ENCODE measurements at regions not wholly inside any gene's neighbourhood (a gene's known extent, or its start where the extent isn't known, plus 50 kb on each side); places are given as distances from the start of the nearest gene placed in this dataset.

DNA sequence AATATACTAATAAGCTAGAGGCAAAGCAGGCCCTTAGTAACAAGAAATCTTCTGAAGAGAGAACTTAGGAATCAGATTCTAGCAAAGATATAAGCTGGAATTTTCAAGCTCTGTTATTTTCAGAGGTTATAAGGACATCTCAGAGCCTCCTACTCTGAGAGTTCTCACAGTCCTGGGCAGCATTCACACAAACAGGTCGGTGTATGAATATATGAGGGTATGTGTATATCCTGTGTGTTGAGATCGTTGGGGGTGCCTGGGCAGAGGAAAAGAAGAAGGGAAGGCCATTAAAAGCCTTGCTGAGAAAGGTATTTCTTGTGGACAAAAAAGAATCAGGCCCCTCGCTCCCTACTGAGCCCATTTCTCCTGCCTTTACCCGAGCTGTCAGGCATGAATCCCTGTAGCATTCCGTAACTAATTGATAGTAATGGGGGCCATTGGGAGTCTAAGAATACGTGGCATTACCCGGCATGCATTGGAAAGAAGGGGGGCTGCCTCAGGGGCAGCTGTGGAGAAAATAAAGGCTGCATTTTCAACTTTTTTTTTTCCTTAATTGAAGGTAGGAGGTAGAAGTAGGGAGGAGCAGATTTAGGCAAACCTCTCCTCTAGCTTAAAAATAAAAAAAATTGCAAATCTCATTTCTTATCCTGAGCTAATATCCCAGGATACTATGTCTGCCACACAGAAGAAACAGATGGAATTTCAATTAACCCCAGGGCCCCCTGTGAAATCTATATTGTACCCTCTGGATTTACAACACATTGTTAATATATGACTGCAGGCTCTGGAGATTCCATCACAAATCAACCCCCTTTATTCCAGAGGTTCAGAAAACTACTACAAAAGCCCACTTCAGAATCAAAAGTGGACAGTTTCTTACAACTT, 103.8 kb downstream of the GTPBP8 start:
- no peak for DNase-seq (ENCODE audit: low read depth)

DNA sequence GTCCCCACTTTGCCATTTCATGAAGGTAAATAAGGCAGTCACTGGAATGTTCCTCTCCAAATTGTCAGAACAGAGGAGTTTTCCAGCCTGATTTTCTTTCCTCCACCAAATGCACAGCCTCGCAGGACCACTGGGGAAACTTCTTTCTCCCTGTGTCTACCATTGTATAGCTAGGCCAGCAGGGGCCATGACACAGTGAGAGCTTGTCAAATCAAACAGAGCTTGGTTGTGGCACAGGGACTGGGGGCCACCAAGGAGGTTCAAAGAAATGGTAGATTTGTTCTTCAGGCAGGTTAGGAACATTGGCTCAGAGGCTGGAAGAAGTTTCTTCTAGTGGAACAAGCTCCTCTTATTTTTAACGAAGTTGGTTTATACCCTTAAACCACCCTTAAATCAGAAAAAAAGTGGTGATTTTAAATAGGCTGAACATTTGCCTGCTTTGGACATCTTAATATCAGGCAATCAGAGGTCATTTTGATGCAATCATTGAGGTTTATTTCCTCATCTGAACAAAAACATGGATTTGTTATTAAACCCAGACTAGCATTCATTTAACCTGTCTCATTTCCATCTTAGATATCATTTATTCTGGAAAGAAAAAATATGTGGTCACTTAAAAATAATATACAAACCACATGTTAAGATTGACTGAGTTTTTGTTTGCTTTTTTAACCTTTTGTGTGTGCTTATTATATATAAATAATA, 105.6 kb downstream of the GTPBP8 start:
- no peak for DNase-seq (ENCODE audit: low read depth)

DNA sequence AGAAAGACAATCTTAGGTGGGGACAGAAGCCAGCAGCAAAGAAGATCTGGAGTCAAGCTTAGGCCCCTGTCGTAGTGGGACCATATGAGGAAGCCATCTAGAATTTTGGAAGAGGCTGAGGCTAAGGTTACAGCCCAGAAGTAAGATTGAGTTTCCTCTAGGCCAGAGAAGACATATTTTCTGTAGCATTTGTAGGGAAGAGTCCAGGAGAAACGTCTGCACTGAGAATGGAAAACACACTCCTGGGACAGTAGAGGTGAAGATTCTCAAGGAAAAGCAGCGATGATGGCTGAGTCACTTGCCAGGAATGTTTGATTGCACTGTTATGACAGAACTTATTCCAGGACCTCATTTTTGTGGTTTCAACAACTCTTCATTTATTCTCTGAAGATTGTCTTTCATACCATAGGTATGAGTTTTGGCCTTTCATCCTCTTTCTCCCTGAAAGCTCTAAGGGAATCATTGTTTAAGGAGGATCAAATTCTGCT, 107.2 kb downstream of the GTPBP8 start:
- peak; percentile 54 for DNase-seq (ENCODE audit: low read depth)

DNA sequence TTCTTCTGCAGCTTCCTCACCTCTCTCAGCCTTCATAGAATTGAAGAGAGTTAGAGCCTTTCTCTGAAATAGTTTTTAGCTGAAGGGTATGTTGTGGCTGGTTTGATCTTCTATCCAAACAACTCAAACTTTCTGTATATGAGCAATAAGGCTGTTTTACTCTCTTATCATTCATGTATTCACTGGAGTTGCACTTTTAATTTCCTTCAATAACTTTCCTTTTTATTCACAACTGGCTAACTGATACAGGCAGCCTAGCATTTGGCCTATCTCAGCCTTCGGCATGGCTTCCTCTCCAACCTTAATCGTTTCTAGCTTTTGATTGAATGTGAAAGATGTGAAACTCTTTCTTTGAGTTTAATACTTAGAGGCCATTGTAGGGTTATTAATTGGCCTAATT, 109.3 kb downstream of the GTPBP8 start:
- DNase-seq (ENCODE audit: low read depth): no peak

DNA sequence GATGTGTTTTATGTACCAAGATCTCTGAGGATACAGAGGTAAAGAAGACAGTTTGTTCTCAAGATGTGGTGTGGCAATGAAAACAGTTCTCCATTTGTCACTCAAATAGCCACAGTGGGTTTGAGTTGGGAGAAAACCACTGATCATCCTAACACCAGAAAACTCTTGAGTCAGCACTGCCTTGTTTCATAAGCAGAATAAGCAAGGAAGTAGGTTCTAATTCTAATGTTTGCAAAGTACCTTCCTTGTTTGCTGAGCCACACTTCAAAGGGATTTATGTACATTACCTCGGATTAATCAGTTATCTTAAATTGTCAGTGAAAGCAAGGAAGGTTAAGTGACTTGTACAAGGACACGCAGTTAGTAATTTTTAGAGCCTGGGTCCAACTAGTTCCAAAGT, 107.8 kb upstream of the BOC start:
- no peak for DNase-seq (ENCODE audit: low read depth)

DNA sequence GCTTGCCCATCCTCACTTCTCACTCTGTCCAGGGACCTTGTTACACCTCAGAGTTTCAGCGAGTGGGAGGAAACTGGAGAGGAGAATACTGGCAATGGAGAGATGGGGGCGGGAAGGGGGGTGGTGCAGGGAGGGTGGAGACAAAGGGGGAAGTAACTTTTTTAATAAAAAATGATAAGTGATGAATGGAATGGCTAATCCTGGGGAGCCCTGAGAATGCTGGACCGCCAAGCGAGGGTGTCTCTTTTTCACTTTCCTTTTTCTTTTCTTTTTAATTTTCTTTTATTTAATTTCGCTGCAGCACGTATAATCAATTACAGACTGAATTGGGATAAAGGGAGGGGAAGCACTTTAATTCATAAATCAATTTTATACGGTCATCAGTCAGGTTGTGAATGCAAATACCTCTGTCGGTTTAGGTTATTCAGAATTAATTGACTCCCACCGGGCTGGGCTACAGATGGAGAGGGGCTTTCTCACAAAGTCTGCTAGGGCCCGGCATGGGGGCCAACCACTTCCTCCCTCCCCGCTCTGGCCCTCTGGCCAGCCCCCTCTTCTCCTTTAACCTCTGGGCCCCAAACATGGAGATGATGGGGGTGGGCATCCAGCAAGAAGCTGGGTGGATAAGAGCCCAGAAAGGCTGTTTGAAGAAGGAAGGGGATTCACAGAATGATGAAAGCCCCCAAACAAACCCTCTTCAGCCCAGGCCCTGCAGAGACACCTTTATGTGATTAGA, 106.8 kb upstream of the BOC start:
- no peak for DNase-seq (ENCODE audit: low read depth)

DNA sequence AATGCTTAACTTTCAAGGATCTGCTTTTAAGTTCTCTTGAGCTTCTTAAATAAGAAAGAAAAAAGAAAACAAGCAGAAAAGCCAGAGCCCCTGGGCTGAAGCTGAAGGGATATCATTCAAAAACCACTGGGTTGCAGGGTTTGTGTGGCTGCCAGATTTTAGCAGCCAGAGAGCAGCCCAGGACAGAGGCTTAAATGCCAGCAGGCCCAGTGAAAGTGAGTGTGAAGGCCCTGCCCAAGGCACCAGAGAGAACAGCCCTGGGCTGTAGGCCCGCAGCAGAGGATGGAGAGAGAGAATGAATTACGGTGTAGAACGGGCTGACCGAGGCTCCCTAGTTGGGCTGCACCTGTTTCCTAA, 106.3 kb upstream of the BOC start:
- DNase-seq (ENCODE audit: low read depth): no peak

DNA sequence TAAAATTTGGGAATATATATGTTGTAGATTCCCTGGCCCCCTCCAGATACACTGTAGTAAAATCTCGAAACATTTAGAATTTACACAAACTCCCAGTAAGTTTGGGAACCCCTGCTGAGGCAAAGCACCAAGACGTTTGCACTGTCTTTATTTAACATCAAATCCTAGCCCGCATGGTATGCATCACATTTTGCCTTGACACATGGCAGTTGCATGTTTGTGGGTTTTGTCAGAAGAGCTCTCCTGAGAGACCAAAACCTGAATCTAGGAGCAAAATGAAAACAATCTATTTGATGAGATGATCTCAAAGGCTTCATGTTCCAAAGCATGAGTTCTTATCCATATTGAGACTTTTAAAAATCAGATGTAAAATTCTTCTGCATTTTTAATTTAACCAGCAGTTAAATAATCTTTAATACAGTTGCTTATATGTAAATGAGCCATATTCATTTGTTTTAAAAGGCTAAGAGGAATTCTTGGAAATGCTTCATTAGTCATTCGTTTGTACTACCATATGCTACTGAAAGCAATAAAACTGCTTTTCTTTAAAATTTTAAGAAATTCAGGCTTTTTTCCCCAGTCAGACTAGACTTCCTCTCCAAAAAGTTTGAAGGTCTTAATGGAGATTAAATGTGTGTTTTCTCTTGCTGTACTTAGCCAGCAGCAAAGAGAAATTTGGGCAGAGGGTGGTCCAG, 105.2 kb upstream of the BOC start:
- DNase-seq (ENCODE audit: low read depth): no peak

DNA sequence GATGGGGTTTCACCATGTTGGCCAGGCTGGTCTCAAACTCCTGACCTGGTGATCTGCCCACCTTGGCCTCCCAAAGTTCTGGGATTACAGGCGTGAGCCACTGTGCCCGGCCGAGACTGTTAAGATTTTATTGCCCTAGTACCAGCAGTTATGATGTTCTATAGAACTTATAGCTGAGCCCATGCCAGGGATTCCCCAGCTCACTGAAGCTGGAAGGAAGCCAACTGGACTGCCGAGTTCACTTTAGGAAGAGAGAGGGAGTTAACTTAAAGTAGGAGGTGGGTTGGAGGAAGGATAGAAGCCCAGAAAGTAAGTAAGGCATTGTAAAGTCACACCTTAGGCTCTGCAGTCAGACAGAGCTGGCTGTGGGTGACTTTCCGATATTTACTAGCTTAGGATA, 101.1 kb upstream of the BOC start:
- DNase-seq (ENCODE audit: low read depth): no peak

DNA sequence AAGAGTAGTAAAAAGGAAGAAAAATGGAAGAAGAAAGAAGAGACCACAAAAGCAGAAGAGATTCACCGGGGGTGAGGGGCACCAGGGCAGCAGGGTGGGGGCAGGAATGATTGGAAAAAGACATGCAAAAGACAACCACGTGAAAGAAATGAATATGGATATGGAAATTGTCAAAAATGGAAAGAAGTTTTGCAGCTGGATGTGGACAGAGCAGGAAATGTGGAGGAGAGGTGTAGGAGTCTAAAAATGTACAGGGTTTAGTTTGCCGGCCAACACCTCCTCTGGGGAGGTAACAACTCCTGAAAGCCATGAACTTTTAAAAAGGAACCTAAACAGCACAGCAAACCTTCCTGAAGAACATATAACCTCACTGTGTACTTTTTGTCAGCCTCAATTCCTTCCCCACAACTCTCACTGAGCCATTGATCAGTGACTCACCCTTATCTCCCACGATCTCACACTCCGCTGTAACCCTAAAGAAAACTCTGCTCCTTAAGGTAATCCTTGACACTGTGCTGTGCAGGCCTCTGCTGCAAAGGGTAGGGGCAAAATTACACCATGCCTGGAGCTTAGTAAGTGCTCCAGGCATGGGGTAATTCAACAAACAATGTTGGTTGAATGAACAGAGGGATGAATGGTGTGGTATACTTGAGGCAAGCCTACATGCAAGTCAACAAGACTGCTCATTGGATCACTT, 100.2 kb upstream of the BOC start:
- no peak for DNase-seq (ENCODE audit: low read depth)

DNA sequence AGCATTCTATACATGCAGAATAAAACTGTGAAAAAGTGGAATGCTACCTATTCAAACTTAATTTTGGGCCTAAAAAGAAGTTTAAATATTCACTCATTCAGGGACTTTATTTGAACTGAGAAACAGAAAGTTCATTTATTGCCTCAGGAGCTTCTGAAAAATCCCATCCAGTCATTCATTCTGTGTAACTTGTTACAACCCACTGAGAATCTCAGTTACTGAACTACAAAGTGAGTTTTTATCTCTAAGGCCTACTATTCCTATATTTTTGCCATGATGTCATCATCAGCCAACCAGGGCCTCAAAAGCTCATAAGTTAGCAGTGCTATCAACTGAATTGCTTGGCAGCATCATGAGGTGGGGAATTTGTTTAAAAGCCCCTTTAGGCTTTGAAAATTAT, 98.0 kb upstream of the BOC start:
- DNase-seq (ENCODE audit: low read depth): no peak

DNA sequence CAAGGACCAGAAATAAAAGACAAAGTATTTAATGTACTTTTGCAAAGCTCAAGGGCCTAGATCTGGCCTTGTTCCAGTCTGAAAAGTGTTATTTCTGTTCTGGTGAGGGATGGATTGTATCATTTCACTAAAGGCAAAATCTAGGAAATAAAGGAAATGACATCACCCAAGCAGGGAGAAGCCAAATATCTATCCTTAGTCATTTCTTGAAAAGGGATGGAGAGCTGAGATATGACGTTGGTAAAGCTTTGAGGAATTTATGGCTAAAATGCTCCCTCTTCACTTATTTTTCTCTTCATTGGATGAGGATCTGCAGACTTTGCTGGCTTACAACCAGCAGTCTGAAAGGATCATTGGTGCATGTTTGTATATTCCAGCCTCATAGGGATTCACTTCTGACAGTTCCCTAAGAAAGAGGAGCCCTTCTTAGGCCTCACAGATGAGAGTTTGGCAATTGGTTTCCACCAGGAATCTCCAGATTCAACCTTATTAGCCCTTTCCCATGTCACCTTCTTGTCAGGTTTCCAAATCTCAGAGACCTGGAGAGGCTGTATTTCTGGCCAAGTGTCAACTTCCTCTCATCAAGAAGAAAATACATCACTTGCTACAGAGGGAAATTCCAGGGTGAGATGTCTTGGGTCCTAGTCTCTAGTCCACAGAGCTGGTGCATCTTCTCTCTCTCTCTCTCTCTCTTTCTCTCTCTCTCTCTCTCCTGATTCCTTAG, 93.7 kb upstream of the BOC start:
- no peak for DNase-seq (ENCODE audit: low read depth)

DNA sequence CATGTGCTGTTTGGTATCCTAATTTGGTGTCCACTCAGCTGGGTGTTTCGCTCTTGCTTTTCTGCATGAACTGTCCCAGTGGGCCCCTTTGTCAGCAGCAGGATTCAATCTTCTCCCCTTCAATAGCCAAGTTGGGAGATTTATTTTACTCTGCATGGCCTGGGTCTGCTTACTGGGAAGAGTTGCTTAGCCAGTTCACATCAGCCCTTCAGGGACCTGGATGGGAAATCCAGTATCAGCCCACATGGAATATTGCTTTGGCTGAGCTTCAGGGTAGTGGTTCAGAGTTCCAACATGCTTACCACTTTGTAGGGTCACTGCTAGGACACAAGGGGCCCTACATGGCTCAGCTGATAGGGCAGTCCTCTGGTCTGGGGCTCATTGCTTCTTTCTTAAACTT, 93.0 kb upstream of the BOC start:
- no peak for DNase-seq (ENCODE audit: low read depth)

DNA sequence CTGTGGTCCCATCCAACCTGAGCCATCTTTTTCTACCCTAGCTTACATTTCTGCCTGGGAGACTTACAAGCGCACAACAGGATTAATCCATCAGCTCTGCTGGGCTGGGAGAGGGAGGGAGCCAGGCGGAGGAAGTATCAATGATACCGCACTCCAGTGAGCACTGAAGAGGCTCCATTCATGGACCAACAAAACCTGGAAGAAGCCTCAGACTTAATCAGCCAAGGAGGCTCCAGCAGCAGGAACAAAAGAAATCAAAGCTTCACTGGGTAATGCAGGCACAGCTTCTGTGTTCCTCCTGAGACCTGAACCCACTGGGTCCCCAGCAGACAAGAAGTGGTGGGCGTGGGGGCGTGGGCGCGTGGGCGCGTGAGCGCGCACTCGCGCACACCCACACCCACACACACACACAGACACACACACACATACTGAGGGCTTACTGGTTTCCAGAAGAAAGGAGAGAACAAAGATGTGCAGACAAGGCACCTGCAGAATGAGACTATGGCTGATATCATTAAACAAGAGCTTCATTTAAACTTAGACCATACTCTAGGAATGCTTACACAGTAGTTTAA, 87.0 kb upstream of the BOC start:
- no peak for DNase-seq (ENCODE audit: low read depth)

DNA sequence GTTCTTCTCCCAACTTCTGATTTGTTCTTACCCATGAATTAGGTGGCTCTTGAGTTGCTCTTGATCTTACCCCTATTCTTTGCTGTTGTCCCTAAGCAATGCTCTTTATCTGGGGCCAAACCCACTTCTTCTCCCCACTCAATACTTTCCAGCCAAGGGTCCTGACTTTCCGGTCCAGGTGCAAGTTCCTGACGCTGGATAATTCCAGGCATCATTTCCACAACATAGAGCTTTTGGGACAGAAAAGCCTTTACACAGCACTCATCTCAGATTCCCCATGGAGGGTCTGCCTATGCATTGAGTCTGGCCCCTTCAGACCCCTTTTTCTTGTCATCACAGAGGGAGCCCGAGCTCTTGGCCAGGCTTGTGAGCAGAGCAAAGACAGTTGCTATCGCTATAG, 85.4 kb upstream of the BOC start:
- DNase-seq (ENCODE audit: low read depth): no peak

DNA sequence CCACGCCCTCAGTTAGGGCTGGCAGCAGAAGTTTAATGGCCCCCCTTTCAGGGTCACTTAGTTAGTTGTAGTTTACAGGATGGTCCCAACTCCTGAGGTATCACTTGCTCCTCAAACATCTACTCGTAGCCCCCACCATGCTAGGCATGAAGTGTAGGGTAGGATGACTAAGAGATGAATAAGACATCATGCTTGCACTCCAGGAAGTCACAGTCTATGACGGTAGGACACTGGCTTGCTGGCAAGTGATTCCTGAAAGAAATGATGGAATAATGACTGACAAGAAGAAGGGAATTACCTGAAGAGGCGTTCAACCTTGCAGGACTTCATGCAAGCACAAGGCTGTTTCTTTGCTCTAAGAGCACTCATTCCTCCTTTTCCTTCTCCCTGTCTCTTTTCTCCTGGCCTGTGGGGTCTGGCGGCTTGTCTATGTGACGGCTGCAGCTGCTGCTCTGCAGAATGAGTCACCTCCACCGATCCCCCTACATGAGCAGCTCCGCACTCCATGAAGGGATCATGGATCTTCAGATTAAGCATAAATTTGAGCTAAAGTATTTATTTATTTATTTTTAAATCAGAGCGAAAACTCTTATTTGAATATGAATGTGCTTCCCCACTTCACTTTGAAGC, 82.9 kb upstream of the BOC start:
- DNase-seq (ENCODE audit: low read depth): no peak

DNA sequence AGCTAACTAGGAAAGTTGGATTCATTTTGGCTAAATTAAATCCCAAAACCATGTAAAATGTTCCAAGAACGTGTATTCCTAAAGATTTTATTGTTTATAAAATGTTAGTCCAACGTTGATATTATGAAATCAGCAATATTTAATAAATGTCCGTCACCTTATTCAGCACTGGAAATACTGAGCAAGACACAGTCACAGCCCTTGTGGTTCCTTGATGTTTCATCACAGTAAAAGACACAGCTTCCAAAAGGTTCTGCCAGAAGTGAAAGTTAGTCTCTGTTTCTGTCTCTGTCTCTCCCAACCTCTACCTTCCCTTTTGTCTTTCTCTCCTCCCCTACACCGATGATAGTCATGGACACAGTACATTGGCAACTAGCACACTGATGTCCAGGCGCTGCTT, 82.2 kb upstream of the BOC start:
- DNase-seq (ENCODE audit: low read depth): no peak

DNA sequence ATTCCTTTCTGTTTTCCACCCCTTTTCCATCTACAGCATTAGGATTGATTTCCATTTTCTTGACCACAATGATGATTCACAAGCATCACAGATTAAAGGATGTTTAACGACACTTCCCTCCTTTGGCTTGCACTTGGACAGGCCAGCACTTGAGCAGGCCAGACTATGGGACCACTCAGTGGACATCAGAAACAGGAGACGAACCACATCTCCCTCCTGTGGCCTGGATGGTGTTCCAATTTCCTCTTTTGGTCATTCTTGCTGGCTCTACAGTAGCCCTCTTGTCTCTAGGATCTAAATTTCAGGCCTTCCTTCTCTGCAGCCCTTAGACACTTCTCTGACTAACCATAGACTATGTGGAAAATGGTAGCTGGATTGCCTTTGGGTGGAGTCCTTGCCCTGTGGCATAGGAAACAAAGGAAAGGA, 78.8 kb upstream of the BOC start:
- peak; percentile 58 for DNase-seq (ENCODE audit: low read depth)

DNA sequence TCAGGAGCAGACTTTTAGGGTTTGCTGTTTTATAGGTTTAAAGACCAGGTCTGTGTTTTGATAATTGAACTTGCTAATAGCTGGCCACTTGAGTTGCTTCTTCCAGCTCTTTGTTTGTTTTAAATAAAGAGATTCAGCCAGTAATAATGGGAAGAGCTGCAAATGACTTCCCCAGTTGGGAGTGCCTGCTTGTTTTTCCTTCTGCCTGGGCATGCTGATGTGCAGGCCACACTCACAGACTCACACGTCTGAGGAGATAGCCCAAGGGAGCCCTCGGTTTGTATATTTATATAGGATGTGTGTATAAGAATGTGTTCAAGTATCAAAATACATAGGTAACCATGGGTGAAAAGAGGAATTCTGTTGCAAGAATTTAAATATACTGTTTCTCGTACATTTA, 78.2 kb upstream of the BOC start:
- no peak for DNase-seq (ENCODE audit: low read depth)
